BE2C (cell line): ENCODE measurements at regions not wholly inside any gene's neighbourhood (a gene's known extent, or its start where the extent isn't known, plus 50 kb on each side); places are given as distances from the start of the nearest gene placed in this dataset.

Source experiments
- DNase-seq: peaks from one replicate; pipeline ENCODE4 v3.0.0-alpha.2; 2020
- H3K27me3 ChIP-seq: fragments of 250-450 bp; sonication (Bioruptor Pico); 2 replicates; pipeline ENCODE4 v1.5.1; 2020; ENCODE audit warnings: mild to moderate bottlenecking
- H3K36me3 ChIP-seq: fragments of 250-450 bp; sonication (Bioruptor Pico); 2 replicates; pipeline ENCODE4 v1.5.1; 2020; ENCODE audit warnings: mild to moderate bottlenecking
- H3K4me1 ChIP-seq: fragments of 250-450 bp; sonication (Bioruptor Pico); 2 replicates; pipeline ENCODE4 v1.5.1; 2020
- H3K4me3 ChIP-seq: 2 replicates; pipeline ENCODE4 v1.5.1; 2011; ENCODE audit warnings: low read depth, low read length
- H3K9me3 ChIP-seq: fragments of 250-450 bp; sonication (Bioruptor Pico); 2 replicates; pipeline ENCODE4 v1.5.1; 2020
- TF ChIP-seq, protein P1 (sequence below): IDR thresholded peaks from 2 replicates; pipeline ENCODE4 v1.5.1; 2012; ENCODE audit warnings: mild to moderate bottlenecking, low read depth, low read length

- DNase-seq = no peak
- Histone ChIP-seq H3K9me3 (no peaks in the 10 kb centered on the region; the same call in 1 of the 2 replicates), H3K27me3 (no peaks in the 10 kb centered on the region), H3K4me3 (no peak overlapping the region), H3K36me3 (no peaks in the 10 kb centered on the region), H3K4me1 (no peaks in the 10 kb centered on the region)
- TF ChIP-seq, protein P1, sequence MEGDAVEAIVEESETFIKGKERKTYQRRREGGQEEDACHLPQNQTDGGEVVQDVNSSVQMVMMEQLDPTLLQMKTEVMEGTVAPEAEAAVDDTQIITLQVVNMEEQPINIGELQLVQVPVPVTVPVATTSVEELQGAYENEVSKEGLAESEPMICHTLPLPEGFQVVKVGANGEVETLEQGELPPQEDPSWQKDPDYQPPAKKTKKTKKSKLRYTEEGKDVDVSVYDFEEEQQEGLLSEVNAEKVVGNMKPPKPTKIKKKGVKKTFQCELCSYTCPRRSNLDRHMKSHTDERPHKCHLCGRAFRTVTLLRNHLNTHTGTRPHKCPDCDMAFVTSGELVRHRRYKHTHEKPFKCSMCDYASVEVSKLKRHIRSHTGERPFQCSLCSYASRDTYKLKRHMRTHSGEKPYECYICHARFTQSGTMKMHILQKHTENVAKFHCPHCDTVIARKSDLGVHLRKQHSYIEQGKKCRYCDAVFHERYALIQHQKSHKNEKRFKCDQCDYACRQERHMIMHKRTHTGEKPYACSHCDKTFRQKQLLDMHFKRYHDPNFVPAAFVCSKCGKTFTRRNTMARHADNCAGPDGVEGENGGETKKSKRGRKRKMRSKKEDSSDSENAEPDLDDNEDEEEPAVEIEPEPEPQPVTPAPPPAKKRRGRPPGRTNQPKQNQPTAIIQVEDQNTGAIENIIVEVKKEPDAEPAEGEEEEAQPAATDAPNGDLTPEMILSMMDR = no peak
Measured at GRCh38 chr4:174438711-174439110, 83.6 kb downstream of the HPGD start.

DNA sequence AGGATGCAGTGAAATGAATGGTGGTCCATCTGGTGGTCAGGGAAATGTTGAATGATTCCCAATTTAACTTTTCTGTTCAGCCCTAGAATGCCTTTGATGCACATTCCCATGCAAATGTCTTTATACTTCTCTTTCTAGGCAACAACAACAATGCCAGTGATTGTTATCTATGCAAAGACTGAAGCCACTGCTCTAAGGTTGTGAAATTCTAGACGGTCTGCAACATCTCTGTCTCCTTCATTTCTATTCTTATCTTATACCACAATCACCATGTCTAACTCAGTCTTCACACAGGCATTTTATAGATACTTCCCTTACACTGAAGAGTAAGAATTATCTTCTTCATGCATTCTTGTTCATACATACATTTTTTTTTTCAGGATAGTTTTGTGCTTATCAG lies 84.5 kb downstream of the HPGD start:
- Histone ChIP-seq H3K36me3 (no peaks in the 10 kb centered on the region), H3K9me3 (no peaks in the 10 kb centered on the region; the same call in 1 of the 2 replicates), H3K27me3 (no peaks in the 10 kb centered on the region), H3K4me1 (no peaks in the 10 kb centered on the region), H3K4me3 (no peak overlapping the region)
- DNase-seq = no peak
- TF ChIP-seq, protein P1 = no peak

DNA sequence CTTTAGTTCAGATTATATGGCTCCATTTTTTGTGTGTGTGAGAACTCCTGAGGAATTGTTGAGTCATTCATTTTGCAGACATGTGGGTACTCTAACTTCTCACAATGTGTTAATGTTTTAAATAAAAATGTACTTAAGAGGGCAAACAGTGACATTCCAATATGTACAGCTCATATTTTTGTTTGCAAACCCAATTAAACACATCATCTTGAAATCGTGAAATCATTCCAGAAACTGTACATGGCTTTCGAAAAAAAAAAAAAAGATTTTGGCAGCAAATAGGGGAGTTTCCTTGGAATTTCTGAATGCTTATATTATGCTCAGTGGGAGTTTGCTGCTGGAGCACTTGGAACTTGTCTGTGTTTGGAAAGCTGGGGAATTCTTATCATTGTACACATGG lies 85.0 kb downstream of the HPGD start:
- H3K4me1 ChIP-seq = no peaks in the 10 kb centered on the region
- TF ChIP-seq, protein P1 = no peak
- H3K36me3 ChIP-seq = no peaks in the 10 kb centered on the region
- no peaks in the 10 kb centered on the region for H3K27me3 ChIP-seq
- no peaks in the 10 kb centered on the region; the same call in 1 of the 2 replicates for H3K9me3 ChIP-seq
- DNase-seq = no peak
- no peak overlapping the region for H3K4me3 ChIP-seq

DNA sequence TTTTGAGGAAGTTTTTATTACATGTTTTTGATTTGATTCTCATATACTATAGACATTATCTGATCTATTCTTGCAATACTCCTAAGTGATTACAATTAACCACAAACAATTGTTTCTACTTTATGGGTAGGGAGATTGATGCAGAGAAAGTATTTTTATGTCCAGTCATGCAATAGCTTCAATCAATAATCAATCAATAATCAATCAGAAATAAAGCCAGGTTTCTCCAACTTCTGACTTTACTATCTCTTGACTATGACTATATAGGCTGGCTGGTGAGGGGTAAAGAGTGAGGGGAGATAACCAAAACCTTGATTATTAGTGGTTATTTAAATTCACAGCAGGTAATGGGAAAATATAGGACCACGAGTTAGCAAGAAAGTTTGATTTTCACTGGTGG lies 85.9 kb downstream of the HPGD start:
- H3K27me3 ChIP-seq = no peaks in the 10 kb centered on the region
- H3K4me1 ChIP-seq = no peaks in the 10 kb centered on the region
- H3K9me3 ChIP-seq = no peaks in the 10 kb centered on the region; the same call in 1 of the 2 replicates
- DNase-seq = no peak
- no peaks in the 10 kb centered on the region for H3K36me3 ChIP-seq
- TF ChIP-seq, protein P1 = no peak
- no peak overlapping the region for H3K4me3 ChIP-seq

DNA sequence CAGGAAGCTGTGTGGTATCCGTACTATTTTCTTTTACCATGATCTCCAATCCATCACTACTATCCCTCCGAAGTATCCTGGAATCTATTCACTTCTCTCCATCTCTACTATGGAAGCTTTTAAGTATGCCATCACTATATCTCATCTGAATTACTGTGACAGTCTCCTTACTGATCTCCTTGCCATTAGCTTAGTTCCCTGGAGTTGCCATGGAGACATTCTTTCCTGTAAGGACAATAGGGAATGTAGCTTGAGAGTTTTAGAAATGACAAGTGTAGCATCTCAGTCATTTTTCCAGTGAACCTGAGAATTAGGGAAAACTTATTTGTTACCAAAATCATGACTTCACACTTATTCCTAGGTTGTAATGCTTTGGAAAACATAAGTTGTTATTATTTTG lies 86.3 kb downstream of the HPGD start:
- H3K27me3 ChIP-seq = no peaks in the 10 kb centered on the region
- no peak overlapping the region for H3K4me3 ChIP-seq
- no peaks in the 10 kb centered on the region for H3K36me3 ChIP-seq
- no peaks in the 10 kb centered on the region; the same call in 1 of the 2 replicates for H3K9me3 ChIP-seq
- no peaks in the 10 kb centered on the region for H3K4me1 ChIP-seq
- DNase-seq = no peak
- TF ChIP-seq, protein P1 = no peak

DNA sequence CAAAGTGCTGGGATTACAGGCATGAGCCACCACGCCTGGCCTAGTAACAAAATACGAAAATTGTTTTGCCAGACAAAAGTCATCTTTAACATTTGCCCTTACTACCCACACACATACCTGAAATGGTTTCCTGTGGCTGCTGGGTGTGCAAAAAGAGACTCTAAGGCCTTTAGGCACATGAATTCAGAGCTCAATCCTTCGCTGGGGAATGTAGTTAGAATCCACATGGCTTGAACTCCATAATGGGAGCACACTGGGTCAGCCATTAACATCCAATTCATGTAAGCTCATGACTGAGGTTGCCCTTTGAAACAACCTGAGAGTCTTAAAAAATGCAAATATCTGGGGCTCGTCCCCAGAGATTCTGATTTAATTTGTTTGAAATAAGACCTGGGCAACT lies 87.8 kb downstream of the HPGD start:
- TF ChIP-seq, protein P1 = no peak
- no peak for DNase-seq
- Histone ChIP-seq H3K36me3 (no peaks in the 10 kb centered on the region), H3K4me1 (no peaks in the 10 kb centered on the region), H3K4me3 (no peak overlapping the region), H3K27me3 (no peaks in the 10 kb centered on the region), H3K9me3 (no peaks in the 10 kb centered on the region; the same call in 1 of the 2 replicates)
